K562 (cell line): ENCODE measurements at regions not wholly inside any gene's neighbourhood (a gene's known extent, or its start where the extent isn't known, plus 50 kb on each side); places are given as distances from the start of the nearest gene placed in this dataset.

Source experiments
- ARID3A ChIP-seq: IDR thresholded peaks from 2 replicates; pipeline ENCODE4 v1.6.1; 2012; ENCODE audit warnings: low read depth, low read length, improper control_type of control experiment, borderline replicate concordance
- BRCA1 ChIP-seq, 2 experiments: fragments of 450-650 bp in 1 of 2; sonication (generic) in 1 of 2; formaldehyde crosslinking in 1 of 2; IDR thresholded peaks; 2 replicates each; pipeline versions ENCODE4 v1.5.0 to v1.6.1; 2017 to 2020; ENCODE audit warnings: mild to moderate bottlenecking in 1 of 2, missing genetic modification reagents in 1 of 2
- CHAMP1 ChIP-seq: fragments of 450-650 bp; IDR thresholded peaks from 2 replicates; pipeline ENCODE4 v1.6.1; 2016; ENCODE audit warnings: mild to moderate bottlenecking
- E2F6 ChIP-seq, 2 experiments: IDR thresholded peaks; 2 replicates each; pipeline ENCODE4 v1.6.1; 2011; ENCODE audit warnings: borderline replicate concordance in 1 of 2, control low read depth in 1 of 2, low read depth in 1 of 2, low read length in 1 of 2, mild to moderate bottlenecking in 1 of 2, mixed read lengths in 1 of 2, moderate library complexity in 1 of 2; ENCODE audit not compliant: insufficient read depth in 1 of 2, insufficient read length in 1 of 2, poor library complexity in 1 of 2, severe bottlenecking in 1 of 2; ENCODE audit errors: extremely low read depth in 1 of 2
- FOXJ3 ChIP-seq: sonication (generic); formaldehyde crosslinking; IDR thresholded peaks from 2 replicates; pipeline ENCODE4 v1.4.0; 2020; ENCODE audit warnings: mild to moderate bottlenecking, missing genetic modification reagents
- GATAD2B ChIP-seq: fragments of 450-650 bp; IDR thresholded peaks from 2 replicates; pipeline ENCODE4 v1.6.1; 2017; ENCODE audit warnings: mild to moderate bottlenecking, borderline replicate concordance
- HES1 ChIP-seq: fragments of 450-650 bp; IDR thresholded peaks from 2 replicates; pipeline ENCODE4 v1.6.1; 2016; ENCODE audit warnings: low read depth, mild to moderate bottlenecking, moderate library complexity
- HNRNPL ChIP-seq: fragments of 200-400 bp; formaldehyde crosslinking; IDR thresholded peaks from 2 replicates; pipeline ENCODE4 v1.6.1; 2017; ENCODE audit warnings: low read depth, mild to moderate bottlenecking, low read length
- MECOM ChIP-seq: fragments of 250-450 bp; sonication (Bioruptor Pico); IDR thresholded peaks from 2 replicates; pipeline ENCODE4 v1.8.0; 2022; ENCODE audit warnings: inconsistent platforms
- MEF2D ChIP-seq: conservative IDR thresholded peaks from 2 replicates; pipeline ENCODE4 v1.6.1; 2016; ENCODE audit warnings: low read depth, missing genetic modification characterization, missing compliant biosample characterization
- MYC ChIP-seq, 2 experiments: fragments of 250-450 bp in 1 of 2; sonication (Bioruptor Pico) in 1 of 2; IDR thresholded peaks; 2 replicates each; pipeline versions ENCODE4 v1.5.1 to v1.6.1; 2012 to 2021; ENCODE audit warnings: low read depth in 2 of 2, borderline replicate concordance in 1 of 2, improper control_type of control experiment in 1 of 2, low read length in 1 of 2, mild to moderate bottlenecking in 1 of 2, moderate library complexity in 1 of 2
- TBP ChIP-seq: optimal IDR thresholded peaks from 2 replicates; pipeline ENCODE3; 2011; ENCODE audit warnings: low read depth, low read length, improper control_type of control experiment
- TRIM24 ChIP-seq, 2 experiments: fragments of 450-650 bp; IDR thresholded peaks; 2 replicates each; pipeline ENCODE4 v1.6.1; 2016
- USF1 ChIP-seq: sonication (generic); formaldehyde crosslinking; IDR thresholded peaks from 2 replicates; pipeline ENCODE4 v1.9.0; 2022; ENCODE audit warnings: mild to moderate bottlenecking, missing genetic modification reagents
- ZEB2 ChIP-seq: fragments of 450-650 bp; IDR thresholded peaks from 2 replicates; pipeline ENCODE4 v1.6.1; 2016
- ZHX1 ChIP-seq: fragments of 150-350 bp; conservative IDR thresholded peaks from 2 replicates; pipeline ENCODE4 v1.6.1; 2014; ENCODE audit warnings: low read length
- ZNF274 ChIP-seq: IDR thresholded peaks from 2 replicates; pipeline ENCODE4 v1.6.1; 2011; ENCODE audit warnings: low read depth, mild to moderate bottlenecking, low read length, moderate library complexity, borderline replicate concordance

GRCh38 chr4:138671606-138672084 lies 343.9 kb upstream of the NOCT start (continued):
- peak; percentile 23; the same call in 1 of the 2 replicates for TF ChIP-seq HES1
- TF ChIP-seq ARID3A = 0 out of 2 replicates have a peak, but pooled peaks have one; percentile 11
- TF ChIP-seq MEF2D = no peak
- TF ChIP-seq E2F6 (IDR thresholded peaks at IDR 0.05; ENCODE audit: borderline replicate concordance in 1 of 2, extremely low read depth in 1 of 2, insufficient read depth in 1 of 2, insufficient read length in 1 of 2, low read depth in 1 of 2, low read length in 1 of 2, poor library complexity in 1 of 2, severe bottlenecking in 1 of 2) = no peak
- TF ChIP-seq FOXJ3 (CRISPR knock-in tag) = no peak
- peak; percentile 72 to 80; a peak in 3 of 4 replicates for TF ChIP-seq TRIM24 (IDR thresholded peaks at IDR 0.05)
- no peak for TF ChIP-seq USF1 (CRISPR knock-in tag)
- TF ChIP-seq HNRNPL = no peak
- TF ChIP-seq BRCA1 (IDR thresholded peaks at IDR 0.05) = no peak
- TF ChIP-seq BRCA1 (CRISPR knock-in tag; IDR thresholded peaks at IDR 0.05) = no peak
- TF ChIP-seq TBP = no peak
- no peak for TF ChIP-seq GATAD2B
- TF ChIP-seq ZHX1 = no peak
- TF ChIP-seq MECOM = peak; percentile 91
- TF ChIP-seq MYC (IDR thresholded peaks at IDR 0.05; ENCODE audit: low read depth, low read length) = no peak
- no peak for TF ChIP-seq MYC (CRISPR knock-in tag; IDR thresholded peaks at IDR 0.05; ENCODE audit: borderline replicate concordance, low read depth)
- TF ChIP-seq ZNF274 = no peak
- TF ChIP-seq ZEB2 = peak; percentile 65
- peak; percentile 67; the same call in 1 of the 2 replicates for TF ChIP-seq CHAMP1
